Osteoblast (primary cell): ENCODE measurements at regions not wholly inside any gene's neighbourhood (a gene's known extent, or its start where the extent isn't known, plus 50 kb on each side); places are given as distances from the start of the nearest gene placed in this dataset.

ENCODE experiments used
- DNase-seq: peaks from one replicate; pipeline ENCODE4 v3.0.0; 2011; ENCODE audit warnings: low spot score, mixed read lengths; ENCODE audit not compliant: insufficient read length; ENCODE audit errors: missing footprints
- H2AFZ ChIP-seq: 2 replicates; pipeline ENCODE4 v1.6.0; 2011; ENCODE audit warnings: mild to moderate bottlenecking, low read length
- H3K27ac ChIP-seq: 2 replicates; pipeline ENCODE4 v1.5.1; 2011; ENCODE audit warnings: mild to moderate bottlenecking, low read depth, low read length, moderate library complexity
- H3K27me3 ChIP-seq: 2 replicates; pipeline ENCODE4 v1.6.0; 2012; ENCODE audit warnings: mild to moderate bottlenecking, control low read depth, inconsistent platforms, low read length, moderate library complexity; ENCODE audit not compliant: insufficient read depth
- H3K36me3 ChIP-seq: 2 replicates; pipeline ENCODE4 v1.5.1; 2011; ENCODE audit warnings: mild to moderate bottlenecking, low read length, control low read depth, moderate library complexity; ENCODE audit not compliant: insufficient read depth
- H3K4me1 ChIP-seq: 2 replicates; pipeline ENCODE4 v1.5.1; 2011; ENCODE audit warnings: mild to moderate bottlenecking, low read length, control low read depth, moderate library complexity; ENCODE audit not compliant: insufficient read depth
- H3K4me2 ChIP-seq: 2 replicates; pipeline ENCODE4 v1.6.0; 2011; ENCODE audit warnings: mild to moderate bottlenecking, low read length; ENCODE audit not compliant: insufficient read depth
- H3K4me3 ChIP-seq: fragments of 200-600 bp; sonication (generic); 3 replicates; pipeline ENCODE4 v1.5.1; 2012; ENCODE audit warnings: mild to moderate bottlenecking, low read length, inconsistent platforms; ENCODE audit not compliant: insufficient read depth
- H3K79me2 ChIP-seq: 2 replicates; pipeline ENCODE4 v1.6.0; 2012; ENCODE audit warnings: mild to moderate bottlenecking, low read length, control low read depth, inconsistent platforms; ENCODE audit not compliant: insufficient read depth
- H3K9me3 ChIP-seq: 2 replicates; pipeline ENCODE4 v1.5.1; 2011; ENCODE audit warnings: low read depth, low read length, control low read depth
- H4K20me1 ChIP-seq: 2 replicates; pipeline ENCODE4 v1.6.0; 2012; ENCODE audit warnings: mild to moderate bottlenecking, low read length, control low read depth; ENCODE audit not compliant: insufficient read depth
- CTCF ChIP-seq: IDR thresholded peaks from 2 replicates; pipeline ENCODE4 v1.5.1; 2011; ENCODE audit warnings: mild to moderate bottlenecking, low read depth, low read length, moderate library complexity; ENCODE audit errors: extremely low read depth

DNA sequence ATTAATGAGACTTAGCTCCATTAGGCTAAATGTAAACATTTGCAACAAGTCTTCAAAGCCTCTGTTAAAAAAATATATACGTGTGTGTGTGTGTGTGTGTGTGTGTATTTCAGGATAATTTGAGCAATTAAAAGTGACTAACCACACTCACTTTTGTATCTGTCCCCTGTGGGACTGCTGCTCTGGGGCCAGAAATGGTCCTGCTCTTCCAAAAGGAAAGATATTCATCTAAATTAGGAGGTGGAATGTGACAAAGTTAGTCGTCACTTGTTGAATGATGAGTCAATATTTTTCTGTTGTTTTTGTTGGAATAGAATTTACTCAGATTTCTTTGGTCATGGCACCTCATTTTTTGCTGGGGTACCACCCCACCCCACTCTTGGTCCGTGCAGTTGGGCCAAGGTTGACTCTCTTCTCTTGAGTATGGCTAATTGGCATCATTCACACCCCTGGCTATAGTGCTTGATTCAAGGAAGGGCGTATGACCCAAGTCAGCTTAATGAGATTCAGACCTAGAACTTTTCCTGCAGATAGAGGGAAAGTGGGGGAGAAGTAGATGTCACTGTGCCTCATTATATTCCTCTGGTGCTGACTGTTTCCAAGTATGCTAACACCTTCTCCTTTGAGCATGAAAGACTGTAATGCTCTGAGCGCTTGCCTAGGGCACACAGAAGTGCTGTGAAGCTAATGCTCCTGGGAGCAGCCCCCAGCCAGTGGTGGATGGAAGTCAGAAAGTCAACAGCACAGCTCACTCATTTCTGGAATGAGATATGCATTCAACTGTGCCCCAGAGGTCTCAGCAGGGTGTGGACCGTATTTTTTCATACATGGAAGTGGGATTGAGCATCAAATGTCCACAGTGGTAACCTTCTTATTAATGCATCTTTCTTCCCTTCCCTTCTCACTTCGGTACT, 577.0 kb upstream of the TBX3 start:
- Histone ChIP-seq H2AFZ (no peak overlapping the region), H4K20me1 (no peaks in the 10 kb centered on the region), H3K79me2 (no peaks in the 10 kb centered on the region), H3K9me3 (no peaks in the 10 kb centered on the region), H3K27me3 (no peaks in the 10 kb centered on the region), H3K4me3 (no peak overlapping the region), H3K4me1 (peaks cover 12% of the 10 kb centered on the region), H3K4me2 (no peak overlapping the region), H3K27ac (no peak overlapping the region), H3K36me3 (no peaks in the 10 kb centered on the region)
- no peak for TF ChIP-seq CTCF
- no peak for DNase-seq

- Histone ChIP-seq H3K4me2 (no peak overlapping the region), H3K9me3 (no peaks in the 10 kb centered on the region), H3K4me1 (peaks cover 12% of the 10 kb centered on the region), H3K79me2 (no peaks in the 10 kb centered on the region), H3K27ac (no peak overlapping the region), H3K4me3 (no peak overlapping the region), H3K36me3 (no peaks in the 10 kb centered on the region), H3K27me3 (no peaks in the 10 kb centered on the region), H4K20me1 (no peaks in the 10 kb centered on the region), H2AFZ (no peak overlapping the region)
- TF ChIP-seq CTCF: no peak
- no peak for DNase-seq
These were observed 576.2 kb upstream of the TBX3 start for GRCh38 chr12:115259968-115260747.

DNA sequence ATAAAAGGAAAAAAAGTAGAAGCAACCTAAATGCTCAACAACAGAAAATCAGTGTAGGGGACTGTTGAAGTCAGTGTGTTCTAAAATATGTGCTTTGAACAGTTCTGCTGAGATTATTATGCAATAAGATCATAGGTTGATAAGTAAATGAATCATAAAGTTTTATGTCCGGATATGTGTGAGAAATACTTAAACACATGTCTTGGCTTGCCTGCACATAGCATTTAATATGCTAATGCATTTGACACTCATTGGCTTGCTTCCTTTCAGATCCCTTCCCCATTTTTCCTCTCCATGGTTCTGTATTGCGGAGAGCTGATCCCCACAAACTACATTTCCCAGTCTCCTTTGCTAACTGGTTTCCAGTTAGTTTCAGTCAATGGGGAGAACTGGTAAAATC, 573.8 kb upstream of the TBX3 start:
- no peaks in the 10 kb centered on the region for H3K36me3 ChIP-seq
- peaks cover 12% of the 10 kb centered on the region for H3K4me1 ChIP-seq
- DNase-seq: no peak
- H3K27me3 ChIP-seq: no peaks in the 10 kb centered on the region
- H3K79me2 ChIP-seq: no peaks in the 10 kb centered on the region
- no peak overlapping the region for H3K4me2 ChIP-seq
- no peak overlapping the region for H2AFZ ChIP-seq
- TF ChIP-seq CTCF: no peak
- no peaks in the 10 kb centered on the region for H4K20me1 ChIP-seq
- no peak overlapping the region for H3K27ac ChIP-seq
- no peak overlapping the region for H3K4me3 ChIP-seq
- H3K9me3 ChIP-seq: no peaks in the 10 kb centered on the region

DNA sequence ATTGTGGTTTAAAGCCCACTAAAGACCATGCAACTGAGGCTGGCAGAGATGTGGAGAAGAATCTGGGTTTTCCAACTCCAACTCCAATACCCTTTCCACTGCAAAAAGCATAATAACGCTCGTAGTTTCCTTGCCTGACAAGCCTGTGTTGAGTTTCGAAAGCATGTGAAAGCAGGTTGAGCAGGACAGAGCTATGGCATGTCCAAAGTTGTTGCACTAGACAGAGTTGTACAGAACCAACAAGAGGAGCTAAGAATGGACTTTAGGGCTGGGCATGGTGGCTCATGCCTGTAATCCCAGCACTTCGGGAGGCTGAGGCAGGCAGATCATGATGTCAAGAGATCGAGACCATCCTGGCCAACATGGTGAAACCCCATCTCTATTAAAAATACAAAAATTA, 572.0 kb upstream of the TBX3 start:
- H3K36me3 ChIP-seq: no peaks in the 10 kb centered on the region
- H4K20me1 ChIP-seq: no peaks in the 10 kb centered on the region
- H2AFZ ChIP-seq: no peak overlapping the region
- H3K4me2 ChIP-seq: no peak overlapping the region
- peaks cover 12% of the 10 kb centered on the region for H3K4me1 ChIP-seq
- no peaks in the 10 kb centered on the region for H3K27me3 ChIP-seq
- no peak for DNase-seq
- H3K9me3 ChIP-seq: no peaks in the 10 kb centered on the region
- no peak for TF ChIP-seq CTCF
- no peak overlapping the region for H3K4me3 ChIP-seq
- H3K79me2 ChIP-seq: no peaks in the 10 kb centered on the region
- H3K27ac ChIP-seq: no peak overlapping the region
